Breast epithelium (tissue), 4 donors: ENCODE measurements at regions not wholly inside any gene's neighbourhood (a gene's known extent, or its start where the extent isn't known, plus 50 kb on each side); places are given as distances from the start of the nearest gene placed in this dataset.
"Not testable (repeated sequence)": the region's sequence is repeated elsewhere in the genome, so short reads cannot be mapped to it uniquely, and the experiment has no call there.

Experiments
- DNase-seq, 2 donors: peaks; one replicate each; pipeline ENCODE4 v3.0.0-alpha.2; 2019; ENCODE audit warnings: low spot score in 2 of 2
- H3K27ac ChIP-seq, 2 donors: fragments of 200-600 bp; sonication (generic) in 1 of 2; one replicate each; pipeline ENCODE4 v1.5.1; 2016 to 2019; ENCODE audit warnings: mild to moderate bottlenecking in 1 of 2
- H3K27me3 ChIP-seq, 2 donors: fragments of 200-600 bp; sonication (generic) in 1 of 2; one replicate each; pipeline versions ENCODE4 v1.5.1 to v1.6.0; 2017 to 2019; ENCODE audit warnings: control low read depth in 1 of 2, mild to moderate bottlenecking in 1 of 2
- H3K36me3 ChIP-seq: fragments of 200-600 bp; one replicate; pipeline ENCODE4 v1.5.1; 2019
- H3K4me1 ChIP-seq, 2 donors: fragments of 200-600 bp; sonication (generic); one replicate each; pipeline ENCODE4 v1.5.1; 2016 to 2019; ENCODE audit warnings: control low read depth in 1 of 2
- H3K4me3 ChIP-seq, 3 donors: fragments of 200-600 bp; sonication (generic); 1 replicate in 2 of 3; 2 replicates in 1 of 3; pipeline ENCODE4 v1.5.1; 2016 to 2019; ENCODE audit warnings: mild to moderate bottlenecking in 3 of 3, moderate library complexity in 2 of 3
- H3K9me3 ChIP-seq, 2 donors: fragments of 200-600 bp; sonication (generic) in 1 of 2; one replicate each; pipeline ENCODE4 v1.5.1; 2016 to 2019; ENCODE audit warnings: control low read depth in 1 of 2
- POLR2A ChIP-seq: fragments of 450-650 bp; IDR thresholded peaks from one replicate; pipeline ENCODE4 v1.6.1; 2016; ENCODE audit warnings: antibody characterized with exemption, mild to moderate bottlenecking, moderate library complexity
- POLR2AphosphoS5 ChIP-seq, 3 donors: sonication (generic); formaldehyde crosslinking; IDR thresholded peaks; one replicate each; pipeline ENCODE4 v1.6.1; 2017; ENCODE audit warnings: antibody characterized with exemption in 3 of 3
- intact Hi-C: fragments of 100-400 bp; cut with DNase I; formaldehyde crosslinking; loops from one replicate; pipeline ENCODE4 v1.15.1; 2023; ENCODE audit warnings: low total_unique reads
- TF ChIP-seq, protein P1 (sequence below), 3 donors: fragments of 450-650 bp; IDR thresholded peaks; one replicate each; pipeline ENCODE4 v1.5.1; 2016 to 2017; ENCODE audit warnings: antibody characterized with exemption in 3 of 3, mild to moderate bottlenecking in 3 of 3, moderate library complexity in 3 of 3

GRCh38 chr20:40278673-40279072 lies 410.4 kb downstream of the MAFB start:
- Histone ChIP-seq H3K4me1 (no peaks in the 10 kb centered on the region), H3K4me3 (no peak overlapping the region), H3K27ac (peak overlapping the region; percentile 69 to 93), H3K36me3 (no peaks in the 10 kb centered on the region), H3K27me3 (no peaks in the 10 kb centered on the region), H3K9me3 (no peaks in the 10 kb centered on the region)
- no peak for DNase-seq
- intact Hi-C loops = no loop called here
- TF ChIP-seq POLR2A (no peak), POLR2AphosphoS5 (IDR thresholded peaks at IDR 0.05) (no peak)
- TF ChIP-seq, protein P1, sequence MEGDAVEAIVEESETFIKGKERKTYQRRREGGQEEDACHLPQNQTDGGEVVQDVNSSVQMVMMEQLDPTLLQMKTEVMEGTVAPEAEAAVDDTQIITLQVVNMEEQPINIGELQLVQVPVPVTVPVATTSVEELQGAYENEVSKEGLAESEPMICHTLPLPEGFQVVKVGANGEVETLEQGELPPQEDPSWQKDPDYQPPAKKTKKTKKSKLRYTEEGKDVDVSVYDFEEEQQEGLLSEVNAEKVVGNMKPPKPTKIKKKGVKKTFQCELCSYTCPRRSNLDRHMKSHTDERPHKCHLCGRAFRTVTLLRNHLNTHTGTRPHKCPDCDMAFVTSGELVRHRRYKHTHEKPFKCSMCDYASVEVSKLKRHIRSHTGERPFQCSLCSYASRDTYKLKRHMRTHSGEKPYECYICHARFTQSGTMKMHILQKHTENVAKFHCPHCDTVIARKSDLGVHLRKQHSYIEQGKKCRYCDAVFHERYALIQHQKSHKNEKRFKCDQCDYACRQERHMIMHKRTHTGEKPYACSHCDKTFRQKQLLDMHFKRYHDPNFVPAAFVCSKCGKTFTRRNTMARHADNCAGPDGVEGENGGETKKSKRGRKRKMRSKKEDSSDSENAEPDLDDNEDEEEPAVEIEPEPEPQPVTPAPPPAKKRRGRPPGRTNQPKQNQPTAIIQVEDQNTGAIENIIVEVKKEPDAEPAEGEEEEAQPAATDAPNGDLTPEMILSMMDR (IDR thresholded peaks at IDR 0.05) = no peak

- intact Hi-C loops = no loop called here
- no peaks in the 10 kb centered on the region for H3K36me3 ChIP-seq
Observed at GRCh38 chr20:40276301-40276700, 412.7 kb downstream of the MAFB start.

DNA sequence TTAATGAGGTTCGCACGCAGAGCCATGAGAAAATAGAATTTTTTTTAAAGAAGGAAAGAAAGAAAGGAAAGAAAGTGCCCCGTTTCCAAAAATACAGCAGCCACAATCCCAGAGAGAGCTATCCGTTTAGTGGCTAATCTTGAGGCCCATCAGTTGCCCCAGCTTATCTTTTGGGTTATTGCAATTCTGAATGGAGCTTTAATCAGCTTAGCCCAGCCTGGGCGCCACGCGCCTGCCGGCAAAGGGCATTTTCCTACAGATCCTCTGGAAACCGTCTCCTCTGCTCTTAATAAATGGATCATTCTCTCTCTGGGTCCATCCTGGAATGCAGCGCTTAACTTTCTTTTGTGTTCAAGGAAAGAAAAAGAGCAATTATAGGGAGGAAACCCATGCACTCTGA lies 413.3 kb downstream of the MAFB start:
- intact Hi-C loops = no loop called here
- TF ChIP-seq POLR2A = no peak
- TF ChIP-seq, protein P1 (IDR thresholded peaks at IDR 0.05) = no peak
- TF ChIP-seq POLR2AphosphoS5 (IDR thresholded peaks at IDR 0.05) = no peak
- Histone ChIP-seq H3K4me1 (no peaks in the 10 kb centered on the region), H3K4me3 (no peak overlapping the region), H3K27me3 (no peaks in the 10 kb centered on the region), H3K27ac (no peak overlapping the region), H3K9me3 (no peaks in the 10 kb centered on the region), H3K36me3 (no peaks in the 10 kb centered on the region)
- DNase-seq = no peak

More at GRCh38 chr20:40276301-40276700, 412.7 kb downstream of the MAFB start:
- H3K9me3 ChIP-seq = no peaks in the 10 kb centered on the region
- peak overlapping the region in 1 of 2 donors; percentile 32 for H3K27ac ChIP-seq
- no peak overlapping the region for H3K4me3 ChIP-seq
- no peak for TF ChIP-seq POLR2AphosphoS5 (IDR thresholded peaks at IDR 0.05)
- no peak for TF ChIP-seq POLR2A
- TF ChIP-seq, protein P1 (IDR thresholded peaks at IDR 0.05) = no peak
- H3K4me1 ChIP-seq = no peaks in the 10 kb centered on the region
- H3K27me3 ChIP-seq = no peaks in the 10 kb centered on the region
- no peak for DNase-seq

- Histone ChIP-seq H3K4me3 (no peak overlapping the region), H3K36me3 (no peaks in the 10 kb centered on the region), H3K27ac (no peak overlapping the region), H3K9me3 (no peaks in the 10 kb centered on the region), H3K27me3 (no peaks in the 10 kb centered on the region), H3K4me1 (no peaks in the 10 kb centered on the region)
- intact Hi-C loops = no loop called here
- TF ChIP-seq, protein P1 (IDR thresholded peaks at IDR 0.05) = no peak
- no peak for TF ChIP-seq POLR2A
- TF ChIP-seq POLR2AphosphoS5 (IDR thresholded peaks at IDR 0.05) = no peak
- no peak for DNase-seq
Observed at GRCh38 chr20:40274912-40275533, 414.0 kb downstream of the MAFB start.

DNA sequence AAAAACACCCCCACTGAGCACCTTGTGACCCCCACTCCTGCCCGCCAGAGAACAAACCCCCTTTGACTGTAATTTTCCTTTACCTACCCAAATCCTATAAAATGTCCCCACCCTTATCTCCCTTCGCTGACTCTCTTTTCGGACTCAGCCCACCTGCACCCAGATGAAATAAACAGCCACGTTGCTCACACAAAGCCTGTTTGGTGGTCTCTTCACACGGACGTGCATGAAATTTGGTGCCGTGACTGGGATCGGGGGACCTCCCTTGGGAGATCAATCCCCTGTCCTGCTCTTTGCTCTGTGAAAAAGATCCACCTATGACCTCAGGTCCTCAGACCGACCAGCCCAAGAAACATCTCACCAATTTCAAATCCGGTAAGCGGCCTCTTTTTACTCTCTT lies 419.8 kb downstream of the MAFB start:
- H3K36me3 ChIP-seq, H3K9me3 ChIP-seq, H3K27ac ChIP-seq, H3K27me3 ChIP-seq, H3K4me1 ChIP-seq, DNase-seq, intact Hi-C loops, H3K4me3 ChIP-seq: not testable (repeated sequence)
